NB4 (cell line): ENCODE measurements at regions not wholly inside any gene's neighbourhood (a gene's known extent, or its start where the extent isn't known, plus 50 kb on each side); places are given as distances from the start of the nearest gene placed in this dataset.
"Not testable (repeated sequence)": the region's sequence is repeated elsewhere in the genome, so short reads cannot be mapped to it uniquely, and the experiment has no call there.

ENCODE experiments used
- DNase-seq: peaks from one replicate; pipeline ENCODE4 v3.0.0; 2010; ENCODE audit warnings: low read depth
- H3K4me3 ChIP-seq: one replicate; pipeline ENCODE4 v1.5.1; 2011; ENCODE audit warnings: mild to moderate bottlenecking, low read depth, low read length, moderate library complexity
- MYC ChIP-seq: IDR thresholded peaks from 2 replicates; pipeline ENCODE4 v1.6.1; 2011; ENCODE audit warnings: low read depth, low read length
- POLR2A ChIP-seq: IDR thresholded peaks from 2 replicates; pipeline ENCODE4 v1.6.1; 2011; ENCODE audit warnings: mild to moderate bottlenecking; ENCODE audit not compliant: insufficient read length; ENCODE audit errors: extremely low read depth
- TF ChIP-seq, protein P1 (sequence below): IDR thresholded peaks from one replicate; pipeline ENCODE4 v1.5.1; 2012; ENCODE audit warnings: low read depth, low read length
- TF ChIP-seq, protein P2 (sequence below): IDR thresholded peaks from 2 replicates; pipeline ENCODE4 v1.6.1; 2011; ENCODE audit warnings: low read depth, low read length

DNA sequence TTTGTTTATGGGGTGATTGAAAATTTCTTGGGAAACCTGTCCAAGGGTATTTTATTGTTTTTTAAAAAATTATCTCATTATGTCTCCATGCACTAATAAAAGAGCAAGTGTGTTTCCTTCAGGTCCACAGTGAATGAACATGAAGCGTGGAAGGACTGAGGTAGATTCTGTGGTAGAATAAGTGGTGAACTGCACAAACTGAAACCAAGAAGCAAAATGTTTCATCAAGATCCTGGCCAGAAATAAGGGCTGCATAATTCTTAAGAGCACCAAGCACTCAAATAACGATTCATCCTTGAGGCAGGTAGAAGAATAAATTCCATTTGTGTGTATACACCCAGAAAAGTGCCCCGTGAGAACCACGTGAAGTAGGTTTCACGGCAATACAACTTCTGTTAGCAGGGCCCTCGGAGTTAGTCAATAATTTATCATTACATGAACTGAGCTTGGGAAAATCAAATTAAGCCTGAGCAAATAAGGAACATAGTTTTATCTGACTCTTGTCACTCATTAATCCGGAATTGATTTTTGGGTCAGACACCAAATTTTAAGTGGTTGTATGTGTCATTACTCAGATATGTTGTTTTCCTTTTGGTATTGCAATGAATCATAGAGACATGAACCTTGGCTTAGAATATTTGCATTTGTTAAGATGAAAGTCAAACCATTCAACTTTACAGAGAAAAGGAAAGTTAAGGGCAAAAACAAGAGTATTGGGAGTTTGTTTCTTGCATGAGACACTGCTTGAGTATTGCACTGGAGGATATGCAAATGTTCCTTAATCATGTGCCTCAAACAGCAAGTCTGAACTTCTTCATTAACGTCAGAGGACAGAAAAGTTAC lies 472.6 kb upstream of the NETO1 start:
- H3K4me3 ChIP-seq, result no peak overlapping the region
- no peak for DNase-seq
- TF ChIP-seq POLR2A, result no peak
- TF ChIP-seq, protein P1, sequence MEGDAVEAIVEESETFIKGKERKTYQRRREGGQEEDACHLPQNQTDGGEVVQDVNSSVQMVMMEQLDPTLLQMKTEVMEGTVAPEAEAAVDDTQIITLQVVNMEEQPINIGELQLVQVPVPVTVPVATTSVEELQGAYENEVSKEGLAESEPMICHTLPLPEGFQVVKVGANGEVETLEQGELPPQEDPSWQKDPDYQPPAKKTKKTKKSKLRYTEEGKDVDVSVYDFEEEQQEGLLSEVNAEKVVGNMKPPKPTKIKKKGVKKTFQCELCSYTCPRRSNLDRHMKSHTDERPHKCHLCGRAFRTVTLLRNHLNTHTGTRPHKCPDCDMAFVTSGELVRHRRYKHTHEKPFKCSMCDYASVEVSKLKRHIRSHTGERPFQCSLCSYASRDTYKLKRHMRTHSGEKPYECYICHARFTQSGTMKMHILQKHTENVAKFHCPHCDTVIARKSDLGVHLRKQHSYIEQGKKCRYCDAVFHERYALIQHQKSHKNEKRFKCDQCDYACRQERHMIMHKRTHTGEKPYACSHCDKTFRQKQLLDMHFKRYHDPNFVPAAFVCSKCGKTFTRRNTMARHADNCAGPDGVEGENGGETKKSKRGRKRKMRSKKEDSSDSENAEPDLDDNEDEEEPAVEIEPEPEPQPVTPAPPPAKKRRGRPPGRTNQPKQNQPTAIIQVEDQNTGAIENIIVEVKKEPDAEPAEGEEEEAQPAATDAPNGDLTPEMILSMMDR, result no peak

DNA sequence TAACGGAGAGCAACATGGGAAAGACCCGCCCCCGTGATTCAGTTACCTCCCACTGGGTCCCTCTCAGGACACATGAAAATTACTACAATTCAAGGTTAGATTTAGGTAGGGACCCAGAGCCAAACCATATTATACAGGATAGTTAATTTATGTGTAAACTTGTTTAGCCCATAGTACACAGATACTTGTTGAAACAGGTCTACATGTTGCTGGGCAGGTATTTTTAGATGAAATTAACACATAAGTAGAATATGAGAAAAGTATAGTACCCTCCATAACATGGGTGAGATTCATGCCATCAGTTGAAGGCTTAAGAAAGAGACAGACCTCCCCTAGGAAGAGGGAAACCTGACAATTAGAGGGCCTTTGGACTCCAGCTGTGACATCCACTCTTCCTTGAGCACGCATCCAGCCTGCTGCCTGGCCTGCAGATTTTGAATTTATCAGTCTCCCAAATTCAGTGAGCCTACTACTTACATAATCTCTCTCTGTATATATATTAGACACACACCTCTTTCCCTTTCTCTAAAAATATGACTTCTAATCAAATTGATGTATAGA lies 463.5 kb upstream of the NETO1 start:
- H3K4me3 ChIP-seq, result no peak overlapping the region
- no peak for TF ChIP-seq MYC
- TF ChIP-seq, protein P2, sequence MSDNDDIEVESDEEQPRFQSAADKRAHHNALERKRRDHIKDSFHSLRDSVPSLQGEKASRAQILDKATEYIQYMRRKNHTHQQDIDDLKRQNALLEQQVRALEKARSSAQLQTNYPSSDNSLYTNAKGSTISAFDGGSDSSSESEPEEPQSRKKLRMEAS, result no peak
- TF ChIP-seq, protein P1, result no peak
- no peak for TF ChIP-seq POLR2A
- no peak for DNase-seq

DNA sequence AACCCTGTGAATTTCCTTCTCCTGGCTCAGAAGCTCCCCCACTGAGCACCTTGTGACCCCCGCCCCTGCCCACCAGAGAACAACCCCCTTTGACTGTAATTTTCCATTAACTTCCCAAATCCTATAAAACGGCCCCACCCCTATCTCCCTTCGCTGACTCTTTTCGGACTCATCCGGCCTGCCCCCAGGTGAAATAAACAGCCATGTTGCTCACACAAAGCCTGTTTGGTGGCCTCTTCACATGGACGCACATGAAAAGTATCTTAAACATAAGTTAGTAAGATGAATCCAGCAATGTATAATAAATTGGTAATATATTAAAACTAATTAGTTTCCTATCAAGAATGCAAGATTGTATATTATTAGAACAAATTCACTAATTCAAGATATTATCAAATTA lies 462.3 kb upstream of the NETO1 start:
- H3K4me3 ChIP-seq, DNase-seq: not testable (repeated sequence)

DNA sequence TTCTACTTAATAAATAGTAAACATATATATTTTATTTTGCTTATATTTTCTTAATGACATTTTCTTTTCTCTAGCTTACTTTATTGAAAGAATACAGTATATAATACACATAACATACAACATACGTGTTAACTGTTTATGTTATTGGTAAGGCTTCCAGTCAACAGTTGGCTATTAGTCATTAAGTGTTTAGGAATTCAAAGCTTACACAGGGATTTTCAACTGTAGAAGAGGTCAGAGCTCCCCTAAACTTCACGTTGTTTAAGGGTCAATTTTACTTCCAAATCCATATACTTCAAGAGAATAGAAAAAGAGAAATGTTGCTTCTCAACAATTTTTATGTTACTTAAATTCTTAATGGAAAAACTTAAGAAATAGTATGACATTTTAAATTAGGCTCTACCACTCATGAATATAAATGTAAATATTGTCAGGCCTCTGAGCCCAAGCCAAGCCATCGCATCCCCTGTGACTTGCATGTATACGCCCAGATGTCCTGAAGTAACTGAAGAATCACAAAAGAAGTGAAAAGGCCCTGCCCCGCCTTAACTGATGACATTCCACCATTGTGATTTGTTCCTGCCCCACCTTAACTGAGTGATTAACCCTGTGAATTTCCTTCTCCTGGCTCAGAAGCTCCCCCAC lies 456.5 kb upstream of the NETO1 start:
- not testable (repeated sequence) for H3K4me3 ChIP-seq, DNase-seq

DNA sequence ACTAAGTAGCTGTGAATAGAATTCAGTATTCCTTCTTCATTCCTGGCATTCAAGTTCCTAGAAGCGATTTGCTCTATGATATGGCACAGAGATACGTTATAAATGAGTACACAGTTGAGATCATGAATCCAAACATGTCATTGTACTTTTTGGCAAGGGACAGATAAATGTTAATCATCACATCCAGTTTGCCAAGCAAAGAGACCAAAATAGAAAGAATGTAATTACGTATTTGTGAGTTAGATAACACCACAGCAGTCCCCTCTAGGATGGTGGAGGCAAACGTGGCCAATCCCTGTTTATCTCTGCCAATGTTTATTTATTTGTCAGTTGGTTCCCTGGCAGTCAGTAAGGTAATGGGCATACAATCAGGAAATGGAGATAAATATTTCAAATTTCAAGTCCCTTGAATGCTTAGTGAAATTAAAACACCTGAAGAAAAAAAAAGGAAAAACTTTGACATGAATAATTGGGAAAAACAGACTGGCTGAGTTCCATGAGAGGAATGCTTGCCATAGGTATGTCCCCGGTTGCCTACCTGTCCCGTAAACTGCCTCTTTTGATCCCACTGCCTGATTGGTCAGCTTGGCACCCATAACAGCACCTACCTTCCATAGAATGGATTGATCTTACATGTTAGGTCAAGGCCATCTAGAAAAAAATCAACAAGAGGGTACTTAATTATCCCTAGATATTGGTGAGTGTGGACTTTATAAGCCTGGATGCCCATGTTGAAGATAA lies 451.1 kb upstream of the NETO1 start:
- no peak for TF ChIP-seq MYC
- TF ChIP-seq, protein P1, result no peak
- TF ChIP-seq POLR2A, result no peak
- TF ChIP-seq, protein P2, result no peak
- no peak for DNase-seq
- H3K4me3 ChIP-seq, result no peak overlapping the region

DNA sequence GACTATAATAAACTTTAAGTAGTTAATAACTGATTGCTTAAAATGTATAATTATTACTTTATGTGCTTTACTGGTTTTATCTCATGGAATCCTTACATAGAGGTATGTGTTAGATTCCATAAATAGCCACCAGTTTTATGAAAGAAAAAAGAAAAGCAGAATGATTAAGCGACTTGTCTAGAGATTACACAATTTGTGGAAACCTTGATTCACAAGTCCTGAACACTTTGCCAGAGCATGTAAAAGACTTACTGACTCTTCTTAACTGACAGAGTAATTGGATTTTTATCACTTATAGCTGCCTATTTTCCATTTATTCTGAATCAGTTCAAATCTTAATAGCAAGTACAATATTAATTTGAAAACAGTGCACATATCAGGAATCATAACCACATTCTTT lies 448.7 kb upstream of the NETO1 start:
- TF ChIP-seq, protein P1, result no peak
- TF ChIP-seq POLR2A, result no peak
- no peak for TF ChIP-seq MYC
- TF ChIP-seq, protein P2, result no peak
- H3K4me3 ChIP-seq, result no peak overlapping the region
- no peak for DNase-seq
